Right atrium auricular region (tissue), 2 donors: ENCODE measurements at regions not wholly inside any gene's neighbourhood (a gene's known extent, or its start where the extent isn't known, plus 50 kb on each side); places are given as distances from the start of the nearest gene placed in this dataset.
"Not testable (repeated sequence)": the region's sequence is repeated elsewhere in the genome, so short reads cannot be mapped to it uniquely, and the experiment has no call there.

ENCODE experiments used
- DNase-seq: peaks from one replicate; pipeline ENCODE4 v3.0.0-alpha.2; 2019; ENCODE audit warnings: low spot score
- H3K27ac ChIP-seq, 2 donors: fragments of 200-600 bp; sonication (generic); 1 replicate in 1 of 2; 2 replicates in 1 of 2; pipeline ENCODE4 v1.5.1; 2016 to 2019
- H3K27me3 ChIP-seq, 2 donors: fragments of 200-600 bp; sonication (generic); one replicate each; pipeline versions ENCODE4 v1.5.1 to v1.6.0; 2017 to 2019
- H3K36me3 ChIP-seq: fragments of 200-600 bp; sonication (generic); one replicate; pipeline ENCODE4 v1.5.1; 2016
- H3K4me1 ChIP-seq, 2 donors: fragments of 200-600 bp; sonication (generic); one replicate each; pipeline versions ENCODE4 v1.5.1 to v1.6.0; 2017 to 2019
- H3K4me3 ChIP-seq, 2 donors: fragments of 200-600 bp; sonication (generic); 1 replicate in 1 of 2; 2 replicates in 1 of 2; pipeline ENCODE4 v1.5.1; 2017 to 2019; ENCODE audit warnings: mild to moderate bottlenecking in 1 of 2, moderate library complexity in 1 of 2
- H3K9me3 ChIP-seq, 2 donors: fragments of 200-600 bp; sonication (generic); one replicate each; pipeline ENCODE4 v1.5.1; 2019
- TF ChIP-seq, protein P1 (sequence below), 2 donors: fragments of 200-600 bp; sonication (generic); IDR thresholded peaks; one replicate each; pipeline ENCODE4 v1.5.1; 2019; ENCODE audit warnings: antibody characterized with exemption in 2 of 2

DNA sequence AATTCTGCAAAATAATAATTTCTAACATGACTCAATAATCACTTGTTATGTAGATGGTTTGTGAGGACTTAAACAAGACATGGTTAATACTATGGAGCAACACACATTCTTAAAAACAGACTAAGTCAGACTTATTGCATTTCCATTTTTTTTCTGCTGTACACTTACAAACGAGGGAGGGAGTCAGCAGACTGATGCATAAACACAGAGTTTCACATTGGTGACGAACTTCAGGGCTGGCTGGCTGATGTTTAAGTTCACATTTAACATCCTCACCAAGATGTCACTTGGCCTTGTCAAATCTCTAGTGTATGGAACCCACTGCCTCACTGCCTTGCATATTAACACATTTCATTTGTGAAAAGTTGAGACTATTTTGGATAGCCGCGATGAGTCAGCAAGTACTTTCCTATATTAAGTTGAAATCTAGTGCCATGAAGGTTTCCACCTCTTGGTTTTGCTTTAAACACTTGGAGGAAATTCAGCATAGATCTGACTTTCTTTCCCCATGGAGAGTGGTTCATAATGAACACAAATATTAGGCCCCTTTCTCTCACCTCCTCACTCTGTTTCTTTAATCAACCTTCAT lies 337.5 kb upstream of the RUNX1 start:
- H3K27me3 ChIP-seq, result no peaks in the 10 kb centered on the region
- H3K4me1 ChIP-seq, result no peaks in the 10 kb centered on the region
- H3K9me3 ChIP-seq, result peaks cover 0 to 14% of the 10 kb centered on the region in 2 donors
- no peak for DNase-seq
- H3K36me3 ChIP-seq, result no peaks in the 10 kb centered on the region
- TF ChIP-seq, protein P1, sequence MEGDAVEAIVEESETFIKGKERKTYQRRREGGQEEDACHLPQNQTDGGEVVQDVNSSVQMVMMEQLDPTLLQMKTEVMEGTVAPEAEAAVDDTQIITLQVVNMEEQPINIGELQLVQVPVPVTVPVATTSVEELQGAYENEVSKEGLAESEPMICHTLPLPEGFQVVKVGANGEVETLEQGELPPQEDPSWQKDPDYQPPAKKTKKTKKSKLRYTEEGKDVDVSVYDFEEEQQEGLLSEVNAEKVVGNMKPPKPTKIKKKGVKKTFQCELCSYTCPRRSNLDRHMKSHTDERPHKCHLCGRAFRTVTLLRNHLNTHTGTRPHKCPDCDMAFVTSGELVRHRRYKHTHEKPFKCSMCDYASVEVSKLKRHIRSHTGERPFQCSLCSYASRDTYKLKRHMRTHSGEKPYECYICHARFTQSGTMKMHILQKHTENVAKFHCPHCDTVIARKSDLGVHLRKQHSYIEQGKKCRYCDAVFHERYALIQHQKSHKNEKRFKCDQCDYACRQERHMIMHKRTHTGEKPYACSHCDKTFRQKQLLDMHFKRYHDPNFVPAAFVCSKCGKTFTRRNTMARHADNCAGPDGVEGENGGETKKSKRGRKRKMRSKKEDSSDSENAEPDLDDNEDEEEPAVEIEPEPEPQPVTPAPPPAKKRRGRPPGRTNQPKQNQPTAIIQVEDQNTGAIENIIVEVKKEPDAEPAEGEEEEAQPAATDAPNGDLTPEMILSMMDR (IDR thresholded peaks at IDR 0.05), result no peak
- H3K4me3 ChIP-seq, result no peak overlapping the region
- H3K27ac ChIP-seq, result no peak overlapping the region

DNA sequence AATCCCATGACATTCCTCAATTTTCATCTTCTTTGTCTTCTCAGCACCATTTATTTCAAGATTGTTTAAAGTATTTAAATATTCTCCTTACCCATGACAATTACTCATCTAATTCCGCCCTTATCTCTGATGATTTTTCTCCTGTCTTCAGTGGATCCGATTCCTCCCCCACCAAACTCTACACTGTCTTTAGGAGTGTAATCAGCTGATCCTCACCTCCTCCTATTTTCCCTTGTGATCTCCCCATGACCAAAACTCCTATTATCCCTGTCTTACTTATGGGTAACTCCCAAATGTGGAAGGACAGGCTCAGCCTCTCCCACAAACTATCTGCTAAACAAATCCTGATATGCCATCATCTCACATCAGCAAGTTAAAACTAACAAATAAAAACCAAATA lies 335.3 kb upstream of the RUNX1 start:
- no peak for DNase-seq
- Histone ChIP-seq H3K4me1 (no peaks in the 10 kb centered on the region), H3K4me3 (no peak overlapping the region), H3K27ac (no peak overlapping the region), H3K36me3 (no peaks in the 10 kb centered on the region), H3K9me3 (peaks cover 0 to 14% of the 10 kb centered on the region in 2 donors), H3K27me3 (no peaks in the 10 kb centered on the region)
- TF ChIP-seq, protein P1 (IDR thresholded peaks at IDR 0.05), result no peak

DNA sequence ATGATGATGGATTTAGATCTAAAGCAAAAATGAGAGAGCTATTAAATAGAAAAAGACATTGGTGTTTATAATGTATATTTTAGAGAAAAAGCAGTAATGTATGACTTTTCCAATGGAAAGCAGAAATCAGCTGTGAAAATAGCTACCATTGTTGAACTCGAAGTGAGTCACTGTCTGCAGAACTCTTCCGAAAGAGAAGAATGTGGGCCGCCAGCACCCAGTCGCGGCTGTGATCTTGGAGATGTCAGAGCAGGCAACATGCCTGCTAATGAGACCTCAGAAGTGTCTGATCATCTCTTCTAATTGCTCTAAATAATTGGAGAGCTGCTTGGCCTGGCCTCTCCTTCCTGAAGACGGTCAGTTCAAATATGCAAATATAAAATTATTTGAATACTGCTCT lies 333.6 kb upstream of the RUNX1 start:
- no peak for DNase-seq
- Histone ChIP-seq H3K27me3 (no peaks in the 10 kb centered on the region), H3K36me3 (no peaks in the 10 kb centered on the region), H3K9me3 (no peaks in the 10 kb centered on the region), H3K4me1 (no peaks in the 10 kb centered on the region), H3K4me3 (no peak overlapping the region), H3K27ac (no peak overlapping the region)
- TF ChIP-seq, protein P1 (IDR thresholded peaks at IDR 0.05), result no peak

DNA sequence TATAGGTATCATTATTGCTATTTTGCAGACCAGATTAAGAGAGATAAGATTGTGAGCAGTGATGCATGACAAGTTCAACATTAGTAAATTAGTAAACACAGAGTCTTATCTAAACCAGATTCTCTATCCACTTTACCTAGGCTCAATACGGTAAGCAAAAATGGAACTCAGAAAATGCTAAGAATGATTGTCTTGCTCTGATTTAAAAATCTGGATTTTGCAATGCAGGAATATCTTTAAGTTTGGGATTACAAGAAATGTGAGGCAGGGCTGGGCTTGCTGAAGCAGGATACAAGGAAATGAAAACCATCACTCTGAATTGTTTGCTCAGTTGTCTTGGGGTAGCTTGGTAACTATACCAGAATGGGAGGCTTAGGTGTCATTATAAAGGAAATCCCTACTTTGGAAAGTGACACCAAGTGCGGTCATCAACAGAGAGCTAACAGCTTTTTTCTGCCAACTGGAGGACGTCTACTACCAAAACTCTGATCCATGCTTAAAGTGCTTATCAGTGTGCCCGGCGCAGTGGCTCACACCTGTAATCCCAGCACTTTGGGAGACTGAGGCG lies 332.7 kb upstream of the RUNX1 start:
- no peaks in the 10 kb centered on the region for H3K4me1 ChIP-seq
- no peaks in the 10 kb centered on the region for H3K36me3 ChIP-seq
- H3K27me3 ChIP-seq, result no peaks in the 10 kb centered on the region
- TF ChIP-seq, protein P1 (IDR thresholded peaks at IDR 0.05), result no peak
- H3K27ac ChIP-seq, result no peak overlapping the region
- no peak overlapping the region for H3K4me3 ChIP-seq
- H3K9me3 ChIP-seq, result no peaks in the 10 kb centered on the region
- no peak for DNase-seq

DNA sequence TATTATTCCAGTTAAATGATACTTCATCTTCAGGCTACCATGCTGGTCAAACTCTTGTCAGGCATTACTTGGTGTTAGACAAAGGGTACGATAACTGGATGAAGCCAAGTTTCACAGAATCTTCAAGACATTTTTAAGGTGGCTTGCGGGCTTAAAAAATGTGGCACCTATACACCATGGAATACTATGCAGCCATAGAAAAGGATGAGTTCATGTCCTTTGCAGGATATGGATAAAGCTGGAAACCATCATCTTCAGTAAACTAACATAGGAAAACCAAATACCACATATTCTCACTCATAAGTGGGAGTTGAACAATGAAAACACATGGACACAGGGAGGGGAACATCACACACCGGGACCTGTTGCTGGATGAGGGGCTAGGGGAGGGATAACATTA lies 331.2 kb upstream of the RUNX1 start:
- H3K9me3 ChIP-seq, H3K4me3 ChIP-seq, H3K27me3 ChIP-seq, H3K27ac ChIP-seq, H3K36me3 ChIP-seq, DNase-seq, H3K4me1 ChIP-seq: not testable (repeated sequence)

DNA sequence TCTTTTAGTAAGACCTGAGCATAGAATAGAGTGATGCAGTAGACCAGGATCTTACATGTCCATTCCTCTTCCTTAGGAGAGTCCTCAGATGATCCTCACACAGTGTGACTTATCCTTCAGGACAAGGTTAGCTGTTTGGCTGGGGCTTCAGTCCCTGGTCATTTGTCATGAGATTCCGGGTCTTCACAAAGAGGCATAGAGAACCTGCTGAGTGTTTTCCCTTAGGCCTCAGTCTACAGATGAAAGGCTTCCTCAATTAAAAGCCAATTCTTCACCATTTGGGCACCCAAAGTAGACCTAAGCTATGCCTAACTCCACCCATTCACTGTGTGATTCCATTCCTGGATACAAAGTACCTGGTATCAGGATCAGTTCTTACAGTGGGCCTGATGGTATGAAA lies 329.8 kb upstream of the RUNX1 start:
- no peak overlapping the region for H3K4me3 ChIP-seq
- H3K27me3 ChIP-seq, result no peaks in the 10 kb centered on the region
- no peaks in the 10 kb centered on the region for H3K36me3 ChIP-seq
- H3K4me1 ChIP-seq, result no peaks in the 10 kb centered on the region
- no peaks in the 10 kb centered on the region for H3K9me3 ChIP-seq
- TF ChIP-seq, protein P1 (IDR thresholded peaks at IDR 0.05), result no peak
- no peak for DNase-seq
- no peak overlapping the region for H3K27ac ChIP-seq
